ENCODE measurements at regions not wholly inside any gene's neighbourhood (a gene's known extent, or its start where the extent isn't known, plus 50 kb on each side); places are given as distances from the start of the nearest gene placed in this dataset.

GRCh38 chr20:23146857-23147637 is 60.9 kb upstream of the CD93 start (continued):
- TF ChIP-seq REST (IDR thresholded peaks at IDR 0.05; ENCODE audit: borderline replicate concordance) (no peak), REST (CRISPR knock-in tag; IDR thresholded peaks at IDR 0.05; ENCODE audit: low read depth) (no peak), ZNF12 (CRISPR knock-in tag; IDR thresholded peaks at IDR 0.05) (no peak), CBFA2T3 (IDR thresholded peaks at IDR 0.05) (peak; percentile 57), KLF10 (CRISPR knock-in tag; IDR thresholded peaks at IDR 0.05) (no peak), ZNF395 (CRISPR knock-in tag; IDR thresholded peaks at IDR 0.05) (0 out of 2 replicates have a peak, but pooled peaks have one; percentile 51), MEF2A (IDR thresholded peaks at IDR 0.05; ENCODE audit: control insufficient read depth, low read depth, low read length) (no peak), HDAC8 (tag; IDR thresholded peaks at IDR 0.05) (peak; percentile 46; the same call in 1 of the 2 replicates), SMAD4 (CRISPR knock-in tag; conservative IDR thresholded peaks at IDR 0.05) (peak; percentile 26; the same call in 1 of the 2 replicates), FOXP4 (CRISPR knock-in tag; IDR thresholded peaks at IDR 0.05; ENCODE audit: borderline replicate concordance) (no peak), CTBP1 (IDR thresholded peaks at IDR 0.05; ENCODE audit: borderline replicate concordance) (peak; percentile 34; the same call in 1 of the 2 replicates), GATA2 (CRISPR knock-in tag; IDR thresholded peaks at IDR 0.05) (0 out of 2 replicates have a peak, but pooled peaks have one; percentile 5), CBFA2T2 (conservative IDR thresholded peaks at IDR 0.05) (0 out of 2 replicates have a peak, but pooled peaks have one; percentile 9), NR4A1 (CRISPR knock-in tag; IDR thresholded peaks at IDR 0.05) (no peak), NR4A1 (tag; IDR thresholded peaks at IDR 0.05) (peak; percentile 61; the same call in 1 of the 2 replicates), MAX (CRISPR knock-in tag; IDR thresholded peaks at IDR 0.05) (no peak)
